ENCODE measurements at regions not wholly inside any gene's neighbourhood (a gene's known extent, or its start where the extent isn't known, plus 50 kb on each side); places are given as distances from the start of the nearest gene placed in this dataset.

DNA sequence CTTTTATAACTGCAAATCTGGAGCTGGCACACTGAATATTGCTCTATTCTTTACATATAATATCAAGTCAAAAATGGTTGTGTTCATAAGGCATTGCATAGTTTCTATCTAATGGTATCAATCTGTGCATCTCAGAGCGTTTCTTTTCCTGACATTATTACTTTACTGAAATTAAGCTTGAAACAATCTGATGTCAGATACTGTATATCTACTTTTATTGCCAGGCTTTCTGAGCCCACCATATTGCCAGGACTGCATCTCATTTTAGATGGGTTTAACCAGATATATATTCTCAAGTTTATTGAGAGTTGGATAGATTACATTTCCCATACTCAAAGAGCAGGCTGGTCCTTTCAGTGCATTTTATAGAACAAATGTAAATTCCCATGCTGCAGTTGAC, 122.7 kb upstream of the MEIS2 start:
- TF ChIP-seq, protein P1, sequence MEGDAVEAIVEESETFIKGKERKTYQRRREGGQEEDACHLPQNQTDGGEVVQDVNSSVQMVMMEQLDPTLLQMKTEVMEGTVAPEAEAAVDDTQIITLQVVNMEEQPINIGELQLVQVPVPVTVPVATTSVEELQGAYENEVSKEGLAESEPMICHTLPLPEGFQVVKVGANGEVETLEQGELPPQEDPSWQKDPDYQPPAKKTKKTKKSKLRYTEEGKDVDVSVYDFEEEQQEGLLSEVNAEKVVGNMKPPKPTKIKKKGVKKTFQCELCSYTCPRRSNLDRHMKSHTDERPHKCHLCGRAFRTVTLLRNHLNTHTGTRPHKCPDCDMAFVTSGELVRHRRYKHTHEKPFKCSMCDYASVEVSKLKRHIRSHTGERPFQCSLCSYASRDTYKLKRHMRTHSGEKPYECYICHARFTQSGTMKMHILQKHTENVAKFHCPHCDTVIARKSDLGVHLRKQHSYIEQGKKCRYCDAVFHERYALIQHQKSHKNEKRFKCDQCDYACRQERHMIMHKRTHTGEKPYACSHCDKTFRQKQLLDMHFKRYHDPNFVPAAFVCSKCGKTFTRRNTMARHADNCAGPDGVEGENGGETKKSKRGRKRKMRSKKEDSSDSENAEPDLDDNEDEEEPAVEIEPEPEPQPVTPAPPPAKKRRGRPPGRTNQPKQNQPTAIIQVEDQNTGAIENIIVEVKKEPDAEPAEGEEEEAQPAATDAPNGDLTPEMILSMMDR (IDR thresholded peaks at IDR 0.05; ENCODE audit: extremely low read depth, missing control alignments): no peak
- DNase-seq (ENCODE audit: low spot score): no peak

DNA sequence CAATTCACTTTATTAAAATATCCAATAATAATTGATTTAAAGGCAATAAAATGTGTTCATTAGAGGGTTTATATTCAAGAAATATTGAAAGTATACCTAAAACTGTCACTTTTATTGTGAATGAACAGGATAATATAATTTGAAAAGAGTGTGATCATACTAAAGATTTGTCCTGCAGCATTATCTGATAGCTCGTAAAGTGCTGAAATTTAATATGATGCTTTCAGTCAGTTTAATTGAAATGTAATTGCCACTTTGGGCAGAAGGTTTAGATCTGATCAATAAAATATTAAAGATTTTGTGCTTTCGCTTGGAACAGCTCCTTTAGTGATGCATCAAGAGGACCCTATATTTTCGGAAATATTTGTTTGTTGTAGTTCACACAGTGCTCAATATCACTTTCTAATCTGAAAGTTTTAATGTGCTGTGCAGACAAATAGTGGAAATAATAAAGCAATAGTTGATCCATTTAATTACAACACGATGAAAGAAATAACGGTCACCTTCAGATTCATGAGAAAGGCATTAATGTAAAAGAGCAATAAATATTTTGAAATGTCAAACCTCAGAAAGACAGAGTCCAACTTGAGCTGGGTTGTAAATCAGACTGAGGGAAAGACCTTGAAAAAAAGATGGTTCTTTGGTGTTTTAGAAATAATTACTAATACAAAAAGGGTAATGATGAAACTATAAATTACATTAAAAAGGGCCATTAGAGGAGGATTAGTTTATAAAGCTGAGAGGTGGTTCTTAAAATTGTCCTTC, 129.7 kb upstream of the MEIS2 start:
- TF ChIP-seq, protein P1 (IDR thresholded peaks at IDR 0.05; ENCODE audit: extremely low read depth, missing control alignments): no peak
- no peak for DNase-seq (ENCODE audit: low spot score)

DNA sequence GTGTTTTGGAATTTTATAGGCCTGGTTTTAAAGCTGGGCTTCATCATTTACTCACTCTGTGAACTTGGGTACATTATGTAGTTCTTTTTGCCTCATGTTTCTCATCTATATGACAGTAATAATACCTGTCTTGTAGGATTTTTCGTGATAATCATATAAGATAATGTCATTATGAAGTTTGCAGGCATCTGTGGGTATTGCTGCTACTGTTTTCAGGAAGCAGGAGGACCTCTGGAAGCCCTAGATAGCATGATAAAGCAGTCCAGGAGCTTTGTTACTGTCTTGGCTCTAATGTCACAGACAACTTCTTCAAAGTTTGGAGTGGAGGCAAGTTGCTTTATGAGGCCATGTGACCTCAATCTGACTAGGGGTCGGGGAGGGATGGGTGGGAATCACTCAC, 145.0 kb upstream of the MEIS2 start:
- DNase-seq (ENCODE audit: low spot score): no peak
- TF ChIP-seq, protein P1 (IDR thresholded peaks at IDR 0.05; ENCODE audit: extremely low read depth, missing control alignments): no peak

DNA sequence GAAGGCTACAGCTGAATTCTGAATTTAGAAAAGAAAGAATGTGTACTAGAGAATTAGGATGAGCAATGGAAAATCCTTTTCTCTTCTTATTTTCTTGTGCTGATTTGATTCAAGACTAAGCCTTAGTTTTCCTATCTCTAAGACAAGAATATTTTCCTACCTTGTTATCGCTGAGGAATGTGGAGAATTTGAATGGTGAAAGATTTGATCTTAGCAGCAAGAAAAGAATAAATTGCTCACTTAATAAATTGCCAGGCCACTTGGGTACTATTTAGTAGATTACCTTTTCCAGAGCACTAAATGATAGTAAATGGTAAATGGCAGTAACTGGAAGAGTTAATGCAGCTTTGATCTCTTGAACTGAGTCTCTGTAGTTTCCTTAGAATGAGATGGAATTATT, 145.7 kb upstream of the MEIS2 start:
- no peak for DNase-seq (ENCODE audit: low spot score)
- TF ChIP-seq, protein P1 (IDR thresholded peaks at IDR 0.05; ENCODE audit: extremely low read depth, missing control alignments): no peak

DNA sequence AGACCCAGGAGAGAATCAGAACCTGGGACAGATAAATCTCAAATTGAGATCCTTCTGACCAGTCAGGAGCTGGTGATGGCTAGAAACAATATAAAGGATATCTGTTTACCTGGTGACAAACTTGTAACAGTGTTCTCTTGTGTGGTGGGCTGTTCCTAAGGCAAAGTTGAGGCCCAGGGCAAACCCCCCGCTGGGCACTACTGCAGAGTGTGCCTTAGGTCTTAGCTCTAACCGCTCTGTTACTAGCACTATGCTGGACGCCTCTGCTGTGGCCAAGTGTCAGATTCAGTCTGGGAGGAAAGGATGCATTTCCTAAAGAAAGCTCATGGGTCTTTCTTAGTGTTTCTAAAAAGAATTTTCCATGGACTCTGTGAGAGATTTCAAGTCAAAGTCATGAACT, 146.5 kb upstream of the MEIS2 start:
- TF ChIP-seq, protein P1 (IDR thresholded peaks at IDR 0.05; ENCODE audit: extremely low read depth, missing control alignments): no peak

DNA sequence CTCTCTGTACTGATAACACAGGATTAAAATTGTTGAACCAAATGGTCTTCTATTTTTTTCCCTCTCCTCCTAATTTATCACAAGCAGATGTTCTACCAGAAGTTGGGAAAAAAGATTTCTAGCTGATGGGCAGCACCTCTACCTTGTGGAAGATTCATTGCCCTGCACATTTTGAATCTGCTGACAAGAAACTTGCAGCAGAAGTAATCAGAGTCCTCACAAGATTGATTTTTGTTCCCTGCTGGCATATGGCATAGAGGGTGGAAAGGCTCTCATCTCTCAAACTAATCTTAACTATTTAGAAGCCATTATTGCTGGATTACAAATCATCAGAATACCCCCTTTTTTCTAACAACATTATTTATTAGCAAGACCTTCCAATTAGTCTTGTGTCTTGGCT, 148.9 kb upstream of the MEIS2 start:
- DNase-seq (ENCODE audit: low spot score): no peak
- TF ChIP-seq, protein P1 (IDR thresholded peaks at IDR 0.05; ENCODE audit: extremely low read depth, missing control alignments): no peak

More for the DNA sequence above, 146.5 kb upstream of the MEIS2 start:
- no peak for DNase-seq (ENCODE audit: low spot score)

DNA sequence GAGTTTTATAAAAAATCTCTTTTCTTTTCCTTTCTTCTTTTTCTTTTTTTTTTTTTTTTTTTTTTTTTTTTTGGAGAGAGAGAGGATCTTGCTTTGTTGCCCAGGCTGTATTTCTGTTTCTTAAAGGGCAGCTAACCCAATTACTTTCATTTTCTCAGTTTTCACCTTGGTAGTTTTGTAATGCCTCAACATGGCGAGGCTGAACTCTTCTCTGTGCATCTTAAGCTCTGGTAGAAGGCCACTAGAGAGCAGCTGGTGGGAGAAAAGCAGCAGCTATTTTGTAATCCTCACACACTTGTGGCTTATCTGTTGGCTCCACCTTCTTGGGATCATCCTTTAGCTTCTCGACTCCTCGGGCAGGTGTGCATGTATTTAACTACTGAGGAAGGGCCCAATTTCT, 152.2 kb upstream of the MEIS2 start:
- TF ChIP-seq, protein P1 (IDR thresholded peaks at IDR 0.05; ENCODE audit: extremely low read depth, missing control alignments): no peak
- DNase-seq (ENCODE audit: low spot score): no peak
